Thyroid gland (tissue), 4 donors: ENCODE measurements at regions not wholly inside any gene's neighbourhood (a gene's known extent, or its start where the extent isn't known, plus 50 kb on each side); places are given as distances from the start of the nearest gene placed in this dataset.

Source experiments
- DNase-seq, 2 donors: peaks; one replicate each; pipeline ENCODE4 v3.0.0-alpha.2; 2019
- H3K27ac ChIP-seq, 3 donors: fragments of 200-600 bp; sonication (generic); 1 replicate in 2 of 3; 2 replicates in 1 of 3; pipeline ENCODE4 v1.5.1; 2016 to 2019; ENCODE audit warnings: mild to moderate bottlenecking in 1 of 3, moderate library complexity in 1 of 3
- H3K27me3 ChIP-seq: fragments of 200-600 bp; sonication (generic); one replicate; pipeline ENCODE4 v1.5.1; 2019
- H3K36me3 ChIP-seq, 2 donors: fragments of 200-600 bp; sonication (generic); one replicate each; pipeline ENCODE4 v1.5.1; 2016 to 2019
- H3K4me1 ChIP-seq, 2 donors: fragments of 200-600 bp; sonication (generic); one replicate each; pipeline ENCODE4 v1.5.1; 2017 to 2019
- H3K4me3 ChIP-seq, 3 donors: fragments of 200-600 bp; sonication (generic); replicated peaks in 1 of 3; 1 replicate in 2 of 3; 2 replicates in 1 of 3; pipeline ENCODE4 v1.5.1; 2016; ENCODE audit warnings: mild to moderate bottlenecking in 1 of 3
- H3K9me3 ChIP-seq: fragments of 200-600 bp; sonication (generic); one replicate; pipeline ENCODE4 v1.5.1; 2017
- POLR2A ChIP-seq, 2 donors: fragments of 450-650 bp; IDR thresholded peaks; one replicate each; pipeline ENCODE4 v1.6.1; 2017; ENCODE audit warnings: antibody characterized with exemption in 2 of 2, mild to moderate bottlenecking in 2 of 2, moderate library complexity in 1 of 2
- WGBS, 2 donors: methylation state at CpG; one replicate each; pipeline ENCODE4 v1.1.5; 2017; 5-methylcytosine and 5-hydroxymethylcytosine counted together
- intact Hi-C: fragments of 100-400 bp; cut with DNase I; formaldehyde crosslinking; loops from one replicate; pipeline ENCODE4 v1.15.1; 2023
- TF ChIP-seq, protein P1 (sequence below), 6 experiments: fragments of 200-600 bp in 3 of 6; fragments of 450-650 bp in 3 of 6; sonication (generic) in 3 of 6; IDR thresholded peaks; one replicate each; pipeline ENCODE4 v1.5.1; 2016 to 2019; ENCODE audit warnings: antibody characterized with exemption in 6 of 6, mild to moderate bottlenecking in 2 of 6, inconsistent platforms in 1 of 6, moderate library complexity in 1 of 6

DNA sequence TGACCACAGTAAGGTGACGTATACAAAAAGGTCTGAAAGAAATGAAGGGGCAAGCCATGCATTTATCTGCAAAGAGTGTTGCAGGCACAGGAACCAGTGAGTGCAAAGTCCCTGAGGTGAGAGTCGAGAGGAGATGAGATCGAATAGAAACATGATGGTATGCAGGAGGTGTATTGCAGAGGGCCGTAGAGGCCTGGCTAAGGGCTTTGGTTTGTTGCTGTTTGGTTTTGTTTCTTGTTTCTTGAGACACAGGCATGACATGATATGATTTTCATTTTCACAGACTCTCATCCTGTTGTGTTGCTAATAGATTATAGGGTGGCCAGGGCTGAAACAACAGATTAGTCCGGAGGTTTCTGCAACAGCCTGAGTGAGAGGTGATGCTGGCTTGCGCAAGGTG, 80.4 kb downstream of the HSPH1 start:
- H3K27ac ChIP-seq = no peak overlapping the region
- no peaks in the 10 kb centered on the region for H3K27me3 ChIP-seq
- H3K4me1 ChIP-seq = no peaks in the 10 kb centered on the region
- no peak for DNase-seq
- WGBS, 2 donors = 87 to 90% methylated on average over 6 of the region's 6 CpGs
- intact Hi-C loops = no loop called here
- H3K9me3 ChIP-seq = no peaks in the 10 kb centered on the region
- no peaks in the 10 kb centered on the region for H3K36me3 ChIP-seq
- no peak overlapping the region for H3K4me3 ChIP-seq
- TF ChIP-seq, protein P1, sequence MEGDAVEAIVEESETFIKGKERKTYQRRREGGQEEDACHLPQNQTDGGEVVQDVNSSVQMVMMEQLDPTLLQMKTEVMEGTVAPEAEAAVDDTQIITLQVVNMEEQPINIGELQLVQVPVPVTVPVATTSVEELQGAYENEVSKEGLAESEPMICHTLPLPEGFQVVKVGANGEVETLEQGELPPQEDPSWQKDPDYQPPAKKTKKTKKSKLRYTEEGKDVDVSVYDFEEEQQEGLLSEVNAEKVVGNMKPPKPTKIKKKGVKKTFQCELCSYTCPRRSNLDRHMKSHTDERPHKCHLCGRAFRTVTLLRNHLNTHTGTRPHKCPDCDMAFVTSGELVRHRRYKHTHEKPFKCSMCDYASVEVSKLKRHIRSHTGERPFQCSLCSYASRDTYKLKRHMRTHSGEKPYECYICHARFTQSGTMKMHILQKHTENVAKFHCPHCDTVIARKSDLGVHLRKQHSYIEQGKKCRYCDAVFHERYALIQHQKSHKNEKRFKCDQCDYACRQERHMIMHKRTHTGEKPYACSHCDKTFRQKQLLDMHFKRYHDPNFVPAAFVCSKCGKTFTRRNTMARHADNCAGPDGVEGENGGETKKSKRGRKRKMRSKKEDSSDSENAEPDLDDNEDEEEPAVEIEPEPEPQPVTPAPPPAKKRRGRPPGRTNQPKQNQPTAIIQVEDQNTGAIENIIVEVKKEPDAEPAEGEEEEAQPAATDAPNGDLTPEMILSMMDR (IDR thresholded peaks at IDR 0.05) = no peak
- TF ChIP-seq POLR2A (IDR thresholded peaks at IDR 0.05) = no peak

- no peak overlapping the region for H3K27ac ChIP-seq
- intact Hi-C loops = no loop called here
- no peak for DNase-seq
Observed at GRCh38 chr13:31074756-31075155, 86.9 kb downstream of the HSPH1 start.

DNA sequence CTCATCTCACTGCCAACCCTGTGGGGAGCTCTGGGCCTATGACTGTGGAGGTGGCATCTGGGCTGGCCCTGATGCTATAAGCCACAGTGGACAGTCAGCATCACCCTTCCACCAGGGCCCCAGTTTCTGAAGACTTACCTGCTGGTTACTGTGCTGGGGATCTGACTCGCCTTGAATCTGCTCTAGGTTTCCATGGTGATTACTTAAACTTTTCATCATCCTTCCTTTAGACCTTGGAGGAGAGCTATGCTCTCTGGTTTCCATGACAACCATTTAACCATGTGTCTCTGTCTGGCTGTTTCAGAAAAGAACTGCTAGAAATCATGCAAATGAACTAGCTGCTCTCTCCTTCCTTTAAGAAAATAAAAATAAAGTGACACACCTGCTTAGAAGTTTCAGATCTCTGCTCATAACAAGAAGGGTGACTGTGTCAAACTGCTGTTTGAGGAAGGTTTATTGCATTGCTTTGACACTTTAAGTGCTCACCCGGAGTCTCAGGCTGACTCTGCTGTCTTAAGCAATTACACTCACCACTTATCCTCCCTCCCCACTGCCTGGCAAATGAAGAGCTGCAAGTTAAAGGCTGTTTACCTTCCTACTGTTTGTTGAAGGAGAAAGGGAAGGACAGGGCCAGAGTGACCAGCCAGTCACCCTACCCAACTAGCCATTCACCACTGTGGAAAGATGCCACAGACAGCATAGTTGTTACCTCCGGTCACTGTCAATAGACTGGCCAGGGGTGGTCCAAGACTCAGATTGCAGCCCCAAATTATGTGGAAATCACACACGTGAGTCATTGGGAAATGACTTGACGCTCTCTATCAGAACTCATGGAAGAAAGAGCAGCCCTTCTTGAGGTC, 87.6 kb downstream of the HSPH1 start:
- H3K4me1 ChIP-seq = no peaks in the 10 kb centered on the region
- H3K27ac ChIP-seq = no peak overlapping the region
- H3K9me3 ChIP-seq = no peaks in the 10 kb centered on the region
- H3K27me3 ChIP-seq = no peaks in the 10 kb centered on the region
- H3K36me3 ChIP-seq = no peaks in the 10 kb centered on the region
- TF ChIP-seq, protein P1 (IDR thresholded peaks at IDR 0.05) = no peak
- no peak for TF ChIP-seq POLR2A (IDR thresholded peaks at IDR 0.05)
- H3K4me3 ChIP-seq = no peak overlapping the region
- intact Hi-C loops = no loop called here
- DNase-seq = no peak
- 51 to 69% methylated on average over 5 of the region's 5 CpGs for WGBS, 2 donors

More at GRCh38 chr13:31074756-31075155, 86.9 kb downstream of the HSPH1 start:
- Histone ChIP-seq H3K36me3 (no peaks in the 10 kb centered on the region), H3K9me3 (no peaks in the 10 kb centered on the region), H3K4me3 (no peak overlapping the region), H3K4me1 (no peaks in the 10 kb centered on the region), H3K27me3 (no peaks in the 10 kb centered on the region)
- TF ChIP-seq, protein P1 (IDR thresholded peaks at IDR 0.05) = no peak
- no peak for TF ChIP-seq POLR2A (IDR thresholded peaks at IDR 0.05)

- H3K4me1 ChIP-seq = no peaks in the 10 kb centered on the region
- no peak overlapping the region for H3K4me3 ChIP-seq
- intact Hi-C loops = no loop called here
- no peak for DNase-seq
- no peak overlapping the region for H3K27ac ChIP-seq
- TF ChIP-seq, protein P1 (IDR thresholded peaks at IDR 0.05) = no peak
- no peak for TF ChIP-seq POLR2A (IDR thresholded peaks at IDR 0.05)
- WGBS, 2 donors = 90 to 91% methylated on average over 3 of the region's 3 CpGs
- no peaks in the 10 kb centered on the region for H3K36me3 ChIP-seq
- no peaks in the 10 kb centered on the region for H3K9me3 ChIP-seq
- no peaks in the 10 kb centered on the region for H3K27me3 ChIP-seq
Observed at GRCh38 chr13:31072041-31072440, 89.7 kb downstream of the HSPH1 start.

DNA sequence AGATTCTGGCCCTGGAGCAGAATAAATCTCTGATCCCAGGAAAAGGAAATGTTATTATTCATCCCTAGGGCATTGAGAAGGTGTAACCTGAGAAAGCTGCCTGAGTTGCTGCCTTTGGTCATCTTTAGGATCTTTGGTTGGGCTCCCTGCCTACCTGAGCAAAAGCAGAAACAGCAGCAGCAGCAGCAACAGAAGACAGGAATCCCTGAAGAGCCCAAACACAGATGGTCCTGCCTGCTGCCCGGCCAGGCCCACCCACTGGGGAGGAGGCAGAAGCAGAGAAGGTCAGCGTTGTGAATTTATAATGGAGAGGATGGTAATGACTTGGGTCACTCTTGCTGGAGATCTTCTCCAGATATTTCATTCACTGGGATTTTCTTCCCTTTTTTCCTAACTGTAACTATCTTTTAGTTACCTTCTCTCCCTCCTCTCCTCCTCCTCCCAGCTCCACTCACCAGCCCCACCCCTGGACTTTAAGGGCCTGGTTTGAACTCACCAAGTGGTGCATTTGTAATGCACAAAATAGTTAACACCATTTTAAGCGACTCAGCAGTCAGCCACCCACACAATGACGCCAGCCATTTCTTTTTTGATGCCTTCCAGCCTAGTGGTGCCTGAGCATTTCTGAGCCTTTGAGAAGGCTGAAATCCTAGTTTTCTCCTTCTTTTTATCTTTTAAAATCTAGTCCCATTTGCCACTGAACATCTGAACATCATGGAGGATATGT, 91.7 kb downstream of the HSPH1 start:
- WGBS, 2 donors = 57 to 64% methylated on average over 4 of the region's 4 CpGs
- intact Hi-C loops = no loop called here
- Histone ChIP-seq H3K4me3 (no peak overlapping the region), H3K27ac (no peak overlapping the region), H3K27me3 (no peaks in the 10 kb centered on the region), H3K4me1 (no peaks in the 10 kb centered on the region), H3K9me3 (no peaks in the 10 kb centered on the region), H3K36me3 (no peaks in the 10 kb centered on the region)
- TF ChIP-seq, protein P1 (IDR thresholded peaks at IDR 0.05) = no peak
- no peak for TF ChIP-seq POLR2A (IDR thresholded peaks at IDR 0.05)
- DNase-seq = no peak
